HCT116 (cell line): ENCODE measurements at regions not wholly inside any gene's neighbourhood (a gene's known extent, or its start where the extent isn't known, plus 50 kb on each side); places are given as distances from the start of the nearest gene placed in this dataset.

ENCODE experiments used
- ATAC-seq: fragments of 200-7000 bp; cut with Tn5 transposase; 2 replicates; pipeline ENCODE4 v1.9.1; 2020; ENCODE audit warnings: mild to moderate bottlenecking, moderate library complexity
- BruUV-seq: library from RNA; stranded (reverse); fragments of 400-500 nt; replicated peaks from 2 replicates; lab custom pipeline; 2021; lab: Mats Ljungman, UMichigan
- CTCF ChIA-PET: fragments of 300-600 bp; sonication (Branson Sonifier 250); formaldehyde crosslinking; loops from one replicate; lab custom pipeline; 2021; ENCODE audit warnings: antibody characterized with exemption; lab: Charles Lee
- POLR2A ChIA-PET: fragments of 300-600, 350-600 bp; sonication (Branson Sonifier 250); formaldehyde crosslinking; loops from one replicate; lab custom pipeline; 2021; ENCODE audit warnings: antibody characterized with exemption; lab: Charles Lee
- RAD21 ChIA-PET, 2 experiments: fragments of 300-600 bp; sonication (Branson Sonifier 250); formaldehyde crosslinking; loops; one replicate each; lab custom pipeline; 2023; ENCODE audit warnings: low total read pairs in 2 of 2; ENCODE audit not compliant: uncharacterized antibody in 2 of 2, unreplicated experiment in 2 of 2, low non-redundant PET in 1 of 2; lab: Charles Lee
- DNase-seq: peaks from one replicate; pipeline ENCODE4 v3.0.0-alpha.2; 2010; ENCODE audit warnings: low read depth, low spot score
- H2AFZ ChIP-seq: fragments of 200-600 bp; shearing (Covaris generic), sonication (generic); 2 replicates; pipeline ENCODE4 v1.6.1; 2017; ENCODE audit warnings: low read depth, mixed run types, mixed read lengths, antibody characterized with exemption, low read length; ENCODE audit not compliant: poor library complexity, severe bottlenecking
- H3K27ac ChIP-seq: 2 replicates; pipeline ENCODE4 v1.5.1; 2012; ENCODE audit warnings: low read depth, low read length
- H3K27me3 ChIP-seq: fragments of 200-600 bp; sonication (generic); 2 replicates; pipeline ENCODE4 v1.6.1; 2016; ENCODE audit warnings: mixed run types, low read length, mixed read lengths; ENCODE audit not compliant: insufficient read depth
- H3K36me3 ChIP-seq, 2 experiments: fragments of 200-500 bp in 1 of 2; fragments of 200-600 bp in 1 of 2; sonication (Bioruptor generic) in 1 of 2; sonication (generic) in 1 of 2; 2 replicates each; pipeline versions ENCODE4 v1.5.1 to v1.6.1; 2014 to 2016; ENCODE audit warnings: low read length in 2 of 2, inconsistent platforms in 1 of 2, mixed read lengths in 1 of 2, mixed run types in 1 of 2; ENCODE audit not compliant: insufficient read depth in 2 of 2, control insufficient read depth in 1 of 2
- H3K4me1 ChIP-seq, 2 experiments: fragments of 200-600 bp in 1 of 2; sonication (generic) in 1 of 2; 2 replicates each; pipeline versions ENCODE4 v1.5.1 to v1.6.1; 2012 to 2017; ENCODE audit warnings: low read length in 2 of 2, inconsistent platforms in 1 of 2, mild to moderate bottlenecking in 1 of 2, mixed read lengths in 1 of 2, mixed run types in 1 of 2, moderate library complexity in 1 of 2; ENCODE audit not compliant: insufficient read depth in 2 of 2, control insufficient read depth in 1 of 2
- H3K4me2 ChIP-seq: fragments of 200-600 bp; sonication (generic); 2 replicates; pipeline ENCODE4 v1.6.1; 2017; ENCODE audit warnings: mixed run types, low read length, mixed read lengths
- H3K4me3 ChIP-seq, 2 experiments: fragments of 200-600 bp in 1 of 2; sonication (generic) in 1 of 2; replicated peaks in 1 of 2; 2 replicates each; pipeline ENCODE4 v1.5.1; 2011 to 2016; ENCODE audit warnings: low read length in 2 of 2, control low read depth in 1 of 2, low read depth in 1 of 2, mild to moderate bottlenecking in 1 of 2, mixed read lengths in 1 of 2, mixed run types in 1 of 2
- H3K79me2 ChIP-seq: fragments of 200-600 bp; sonication (generic); 2 replicates; pipeline ENCODE4 v1.6.1; 2017; ENCODE audit warnings: mild to moderate bottlenecking, mixed run types, low read length, moderate library complexity, mixed read lengths; ENCODE audit not compliant: insufficient read depth
- H3K9ac ChIP-seq: fragments of 200-600 bp; sonication (generic); 2 replicates; pipeline ENCODE4 v1.6.1; 2016; ENCODE audit warnings: low read length, mixed read lengths
- H3K9me2 ChIP-seq: fragments of 200-600 bp; sonication (generic), shearing (Covaris generic); 2 replicates; pipeline ENCODE4 v1.6.1; 2017; ENCODE audit warnings: mixed run types, mild to moderate bottlenecking, moderate library complexity; ENCODE audit not compliant: insufficient read depth
- H3K9me3 ChIP-seq, 2 experiments: fragments of 200-500 bp in 1 of 2; fragments of 200-600 bp in 1 of 2; sonication (Bioruptor generic) in 1 of 2; sonication (generic) in 1 of 2; 2 replicates each; pipeline ENCODE4 v1.6.1; 2014 to 2017; ENCODE audit warnings: low read length in 2 of 2, mixed read lengths in 2 of 2, inconsistent platforms in 1 of 2, low read depth in 1 of 2, mild to moderate bottlenecking in 1 of 2, mixed run types in 1 of 2, moderate library complexity in 1 of 2; ENCODE audit not compliant: control insufficient read depth in 1 of 2, insufficient read depth in 1 of 2
- H4K20me1 ChIP-seq: fragments of 200-600 bp; sonication (generic), shearing (Covaris generic); 2 replicates; pipeline ENCODE4 v1.6.1; 2017; ENCODE audit warnings: mixed run types, mild to moderate bottlenecking, moderate library complexity; ENCODE audit not compliant: insufficient read depth
- ATF3 ChIP-seq: IDR thresholded peaks from 2 replicates; pipeline ENCODE4 v1.6.1; 2012
- EGR1 ChIP-seq: IDR thresholded peaks from 2 replicates; pipeline ENCODE4 v1.6.1; 2012; ENCODE audit warnings: low read depth
- EZH2phosphoT487 ChIP-seq: fragments of 200-600 bp; IDR thresholded peaks from 2 replicates; pipeline ENCODE4 v1.6.1; 2018; ENCODE audit warnings: antibody characterized with exemption, borderline replicate concordance
- FOSL1 ChIP-seq: IDR thresholded peaks from 2 replicates; pipeline ENCODE4 v1.6.1; 2012; ENCODE audit warnings: low read depth
- JUND ChIP-seq: IDR thresholded peaks from 2 replicates; pipeline ENCODE4 v1.6.1; 2012
- POLR2AphosphoS5 ChIP-seq: IDR thresholded peaks from 2 replicates; pipeline ENCODE4 v1.6.1; 2011; ENCODE audit warnings: mild to moderate bottlenecking, low read depth, low read length, moderate library complexity
- RAD21 ChIP-seq: IDR thresholded peaks from 2 replicates; pipeline ENCODE4 v1.6.1; 2012; ENCODE audit warnings: low read depth, mild to moderate bottlenecking
- SIN3A ChIP-seq: IDR thresholded peaks from 2 replicates; pipeline ENCODE4 v1.6.1; 2012; ENCODE audit warnings: low read depth
- SRF ChIP-seq: IDR thresholded peaks from 2 replicates; pipeline ENCODE4 v1.6.1; 2012; ENCODE audit warnings: low read depth
- YY1 ChIP-seq: IDR thresholded peaks from 2 replicates; pipeline ENCODE4 v1.6.1; 2011; ENCODE audit warnings: low read length, low read depth, moderate library complexity, mild to moderate bottlenecking; ENCODE audit not compliant: insufficient replicate concordance; ENCODE audit errors: extremely low read depth
- ZBTB33 ChIP-seq: IDR thresholded peaks from 2 replicates; pipeline ENCODE4 v1.6.1; 2011; ENCODE audit warnings: mild to moderate bottlenecking, low read length, moderate library complexity; ENCODE audit not compliant: insufficient replicate concordance; ENCODE audit errors: extremely low read depth
- ZFX ChIP-seq: fragments of 450-650 bp; IDR thresholded peaks from 2 replicates; pipeline ENCODE4 v1.6.1; 2017
- ZNF274 ChIP-seq: fragments of 200-500 bp; sonication (Bioruptor generic); IDR thresholded peaks from 2 replicates; pipeline ENCODE4 v1.6.1; 2014; ENCODE audit warnings: mild to moderate bottlenecking, low read depth, low read length, inconsistent platforms
- intact Hi-C: fragments of 100-400 bp; cut with micrococcal nuclease; formaldehyde crosslinking; loops from 2 replicates; pipeline ENCODE4 v1.10.0; 2022

- H3K4me3 ChIP-seq, result no peak overlapping the region
- H3K27ac ChIP-seq, result no peak overlapping the region
- H3K4me1 ChIP-seq, result no peaks in the 10 kb centered on the region
- intact Hi-C loops, result no loop called here
- no peak for TF ChIP-seq ATF3
- no peaks in the 10 kb centered on the region for H3K79me2 ChIP-seq
- CTCF ChIA-PET, result no interaction called here
- H3K9me2 ChIP-seq, result no peaks in the 10 kb centered on the region
- no peak overlapping the region for H3K4me2 ChIP-seq
- RAD21 ChIA-PET, result no interaction called here
- no peaks in the 10 kb centered on the region for H4K20me1 ChIP-seq
- H3K9ac ChIP-seq, result no peak overlapping the region
- H3K9me3 ChIP-seq, result no peaks in the 10 kb centered on the region
- no peak overlapping the region for H2AFZ ChIP-seq
- no peak for DNase-seq
- no peaks in the 10 kb centered on the region for H3K36me3 ChIP-seq
- POLR2A ChIA-PET, result no interaction called here
- ATAC-seq, result no peak
- no TSS peak for BruUV-seq
- no peaks in the 10 kb centered on the region for H3K27me3 ChIP-seq
These were observed 55.6 kb downstream of the TLNRD1 start for GRCh38 chr15:81056304-81056703.

GRCh38 chr15:81060470-81060869, 59.7 kb downstream of the TLNRD1 start:
- POLR2A ChIA-PET, result no interaction called here
- no peak overlapping the region for H2AFZ ChIP-seq
- H3K4me1 ChIP-seq, result no peaks in the 10 kb centered on the region
- ATAC-seq, result no peak
- TF ChIP-seq RAD21 (no peak), ZNF274 (no peak), YY1 (no peak), ZBTB33 (no peak), FOSL1 (no peak), EZH2phosphoT487 (no peak), ATF3 (no peak), SIN3A (no peak), SRF (no peak), POLR2AphosphoS5 (no peak), JUND (no peak), EGR1 (no peak), ZFX (no peak)
- TF ChIP-seq, all 23 proteins: peak for 0
- Histone ChIP-seq H3K9me2 (no peaks in the 10 kb centered on the region), H3K9ac (no peak overlapping the region), H4K20me1 (no peaks in the 10 kb centered on the region), H3K79me2 (no peaks in the 10 kb centered on the region), H3K27me3 (no peaks in the 10 kb centered on the region), H3K36me3 (no peaks in the 10 kb centered on the region), H3K27ac (no peak overlapping the region), H3K9me3 (no peaks in the 10 kb centered on the region), H3K4me2 (no peak overlapping the region), H3K4me3 (no peak overlapping the region)
- RAD21 ChIA-PET, result no interaction called here
- CTCF ChIA-PET, result no interaction called here
- BruUV-seq, result no TSS peak
- intact Hi-C loops, result no loop called here
- DNase-seq, result no peak
